Endothelial cell (in vitro differentiated cells): ENCODE measurements at regions not wholly inside any gene's neighbourhood (a gene's known extent, or its start where the extent isn't known, plus 50 kb on each side); places are given as distances from the start of the nearest gene placed in this dataset.

ENCODE experiments used
- DNase-seq: peaks from one replicate; pipeline ENCODE4 v3.0.0; 2021; ENCODE audit warnings: low spot score
- H3K27ac Mint-ChIP-seq: one replicate; pipeline ENCODE4 v1.8.0; 2021; ENCODE audit warnings: mixed read lengths, inconsistent platforms; ENCODE audit not compliant: unreplicated experiment
- H3K27me3 Mint-ChIP-seq: one replicate; pipeline ENCODE4 v1.8.0; 2021; ENCODE audit warnings: mild to moderate bottlenecking, moderate library complexity, mixed read lengths, inconsistent platforms; ENCODE audit not compliant: unreplicated experiment
- H3K36me3 Mint-ChIP-seq: one replicate; pipeline ENCODE4 v1.8.0; 2021; ENCODE audit warnings: mild to moderate bottlenecking, low read depth, mixed read lengths, inconsistent platforms; ENCODE audit not compliant: unreplicated experiment
- H3K4me1 Mint-ChIP-seq: one replicate; pipeline ENCODE4 v1.8.0; 2021; ENCODE audit warnings: mild to moderate bottlenecking, mixed read lengths, inconsistent platforms; ENCODE audit not compliant: unreplicated experiment
- H3K4me3 Mint-ChIP-seq: one replicate; pipeline ENCODE4 v1.8.0; 2021; ENCODE audit warnings: mild to moderate bottlenecking, mixed read lengths, inconsistent platforms; ENCODE audit not compliant: unreplicated experiment
- H3K9me3 Mint-ChIP-seq: one replicate; pipeline ENCODE4 v1.8.0; 2021; ENCODE audit warnings: mixed read lengths, inconsistent platforms; ENCODE audit not compliant: unreplicated experiment
- CTCF ChIP-seq: fragments of 200-600 bp; sonication (generic); IDR thresholded peaks from one replicate; pipeline ENCODE4 v1.5.0; 2021; ENCODE audit warnings: antibody characterized with exemption; ENCODE audit not compliant: unreplicated experiment

GRCh38 chr5:124383693-124384092 is 362.7 kb downstream of the ZNF608 start:
- Mint-ChIP-seq H3K9me3 (peaks cover 7% of the 10 kb centered on the region), H3K36me3 (peaks cover 5% of the 10 kb centered on the region), H3K4me1 (no peaks in the 10 kb centered on the region), H3K27me3 (peaks cover 6% of the 10 kb centered on the region), H3K4me3 (no peak overlapping the region), H3K27ac (no peak overlapping the region)
- DNase-seq: no peak
- no peak for TF ChIP-seq CTCF

GRCh38 chr5:124377386-124377785 is 369.1 kb downstream of the ZNF608 start:
- peaks cover 4% of the 10 kb centered on the region for H3K27me3 Mint-ChIP-seq
- no peak for DNase-seq
- TF ChIP-seq CTCF: no peak
- H3K36me3 Mint-ChIP-seq: peaks cover 5% of the 10 kb centered on the region
- no peak overlapping the region for H3K27ac Mint-ChIP-seq
- peaks cover 7% of the 10 kb centered on the region for H3K9me3 Mint-ChIP-seq
- H3K4me3 Mint-ChIP-seq: no peak overlapping the region
- H3K4me1 Mint-ChIP-seq: no peaks in the 10 kb centered on the region

- no peaks in the 10 kb centered on the region for H3K9me3 Mint-ChIP-seq
- H3K27ac Mint-ChIP-seq: no peak overlapping the region
Measured at GRCh38 chr5:124373883-124374282, 372.6 kb downstream of the ZNF608 start.

GRCh38 chr5:124372457-124372856 is 374.0 kb downstream of the ZNF608 start:
- H3K4me3 Mint-ChIP-seq: no peak overlapping the region
- no peaks in the 10 kb centered on the region for H3K4me1 Mint-ChIP-seq
- H3K36me3 Mint-ChIP-seq: no peaks in the 10 kb centered on the region
- H3K9me3 Mint-ChIP-seq: no peaks in the 10 kb centered on the region
- no peak for DNase-seq
- H3K27ac Mint-ChIP-seq: no peak overlapping the region
- H3K27me3 Mint-ChIP-seq: no peaks in the 10 kb centered on the region
- TF ChIP-seq CTCF: no peak

More at GRCh38 chr5:124373883-124374282, 372.6 kb downstream of the ZNF608 start:
- H3K4me1 Mint-ChIP-seq: no peaks in the 10 kb centered on the region
- no peaks in the 10 kb centered on the region for H3K36me3 Mint-ChIP-seq
- H3K27me3 Mint-ChIP-seq: no peaks in the 10 kb centered on the region
- DNase-seq: no peak
- no peak overlapping the region for H3K4me3 Mint-ChIP-seq
- TF ChIP-seq CTCF: no peak

GRCh38 chr5:124371111-124371706 is 375.2 kb downstream of the ZNF608 start:
- Mint-ChIP-seq H3K36me3 (no peaks in the 10 kb centered on the region), H3K4me1 (no peaks in the 10 kb centered on the region), H3K4me3 (no peak overlapping the region), H3K27ac (no peak overlapping the region), H3K27me3 (no peaks in the 10 kb centered on the region), H3K9me3 (no peaks in the 10 kb centered on the region)
- DNase-seq: no peak
- TF ChIP-seq CTCF: no peak
